ENCODE measurements at regions not wholly inside any gene's neighbourhood (a gene's known extent, or its start where the extent isn't known, plus 50 kb on each side); places are given as distances from the start of the nearest gene placed in this dataset.
"Not testable (repeated sequence)": the region's sequence is repeated elsewhere in the genome, so short reads cannot be mapped to it uniquely, and the experiment has no call there.

DNA sequence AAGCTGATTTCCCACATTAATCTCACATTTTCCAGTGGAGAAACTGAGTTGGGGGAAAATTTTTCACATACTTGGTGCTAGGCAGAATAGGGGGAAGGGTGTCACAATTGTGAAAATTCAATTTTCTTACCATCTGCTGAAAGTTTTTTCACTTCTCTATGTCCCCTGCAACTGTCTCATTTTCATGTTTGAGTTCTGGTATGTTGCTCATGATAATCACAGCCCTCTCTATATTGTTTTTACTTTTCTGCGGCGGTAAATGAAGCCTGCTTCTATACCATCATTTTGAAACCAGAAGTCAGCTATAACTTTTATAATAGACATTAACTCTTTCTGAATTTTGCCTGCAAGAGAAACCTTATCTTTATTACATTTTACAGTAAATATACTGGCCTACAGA is 1664.5 kb downstream of the EFNA5 start:
- Mint-ChIP-seq H3K9me3 (peaks cover 16% of the 10 kb centered on the region), H3K27me3 (no peaks in the 10 kb centered on the region), H3K4me1 (no peaks in the 10 kb centered on the region), H3K4me3 (no peak overlapping the region), H3K36me3 (no peaks in the 10 kb centered on the region), H3K27ac (no peak overlapping the region)

DNA sequence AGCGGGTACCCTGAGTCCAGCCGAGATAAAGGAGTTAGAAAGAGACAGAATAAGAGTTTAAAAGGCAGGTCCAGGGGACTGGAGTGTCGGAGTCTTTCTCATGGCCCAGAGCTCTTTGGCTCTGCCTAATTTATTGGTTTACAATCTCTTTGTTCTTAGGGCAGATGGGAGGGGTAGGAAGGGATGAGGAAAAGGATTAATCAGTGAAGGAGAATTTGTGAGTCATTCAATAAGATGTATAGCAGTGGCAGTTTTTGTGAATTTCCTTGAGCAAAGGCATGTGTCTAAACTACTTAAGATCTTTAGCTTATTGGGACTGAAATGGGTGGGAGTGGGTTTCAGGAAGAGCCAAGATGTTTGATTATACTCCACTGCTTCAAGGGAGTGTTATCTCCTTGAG is 1671.7 kb downstream of the EFNA5 start:
- not testable (repeated sequence) for H3K27ac Mint-ChIP-seq, H3K36me3 Mint-ChIP-seq, H3K4me3 Mint-ChIP-seq, H3K9me3 Mint-ChIP-seq, H3K27me3 Mint-ChIP-seq, H3K4me1 Mint-ChIP-seq

DNA sequence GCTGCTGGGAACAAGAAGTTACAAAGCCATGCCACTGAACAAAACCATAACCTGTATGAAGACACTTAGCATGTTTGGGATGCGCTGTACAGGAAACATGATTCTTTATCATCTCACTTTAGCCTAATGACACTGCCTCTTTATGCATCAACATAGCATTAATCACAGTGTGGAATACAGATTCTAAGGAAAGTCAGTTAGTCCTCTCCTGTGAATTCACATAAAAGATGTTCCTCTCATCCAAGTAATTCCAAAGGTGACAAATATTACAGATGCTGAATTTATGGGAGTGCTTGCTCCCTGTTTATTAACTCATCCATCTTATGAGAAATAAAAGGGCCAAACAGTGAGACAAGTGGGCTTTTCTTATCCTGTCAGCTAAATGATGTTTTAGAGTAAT is 1677.7 kb downstream of the EFNA5 start:
- Mint-ChIP-seq H3K4me1 (no peaks in the 10 kb centered on the region), H3K36me3 (no peaks in the 10 kb centered on the region), H3K9me3 (peaks cover 6% of the 10 kb centered on the region), H3K27ac (no peak overlapping the region), H3K27me3 (no peaks in the 10 kb centered on the region), H3K4me3 (no peak overlapping the region)

DNA sequence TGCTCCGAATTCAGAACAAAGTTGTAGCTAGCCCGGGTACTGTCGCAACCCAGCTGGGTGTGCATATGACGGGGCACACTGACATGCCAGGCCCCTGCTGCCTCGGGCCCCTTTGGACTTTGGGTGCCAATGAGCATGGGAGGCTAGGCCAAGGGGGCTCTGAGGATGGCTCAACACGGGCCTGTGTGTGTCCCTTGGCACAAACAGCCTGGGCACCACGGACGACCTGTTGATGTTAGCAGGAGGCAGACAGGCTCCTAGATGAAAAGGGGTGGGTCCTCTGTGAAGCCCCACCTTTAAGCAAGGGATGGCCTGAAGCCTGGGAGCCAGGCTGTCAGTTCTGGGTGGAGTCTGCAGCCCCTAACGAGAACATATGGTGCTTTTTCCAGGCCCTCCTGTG is 1688.2 kb downstream of the EFNA5 start:
- Mint-ChIP-seq H3K4me1 (no peaks in the 10 kb centered on the region), H3K4me3 (no peak overlapping the region), H3K27ac (no peak overlapping the region), H3K9me3 (no peaks in the 10 kb centered on the region), H3K27me3 (no peaks in the 10 kb centered on the region), H3K36me3 (no peaks in the 10 kb centered on the region)

DNA sequence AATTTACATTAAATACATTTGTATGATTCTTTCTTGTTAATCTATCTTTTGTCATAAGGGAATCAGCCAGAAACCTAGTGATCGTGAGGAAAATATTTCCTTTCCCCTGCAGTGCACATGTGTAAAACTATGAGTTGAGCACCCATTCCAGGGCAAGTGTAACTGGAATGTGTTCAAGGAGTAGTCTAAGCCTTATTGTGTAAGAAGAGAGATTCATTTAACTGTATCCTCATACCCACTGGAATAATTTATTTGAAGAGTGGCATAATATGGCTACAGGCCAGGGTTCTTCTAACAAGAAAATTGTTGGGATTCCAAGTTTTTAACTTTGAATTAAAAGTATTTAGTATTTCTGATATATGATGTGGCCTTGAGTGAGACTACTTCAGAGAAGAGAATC is 1692.7 kb downstream of the EFNA5 start:
- H3K9me3 Mint-ChIP-seq, result no peaks in the 10 kb centered on the region

DNA sequence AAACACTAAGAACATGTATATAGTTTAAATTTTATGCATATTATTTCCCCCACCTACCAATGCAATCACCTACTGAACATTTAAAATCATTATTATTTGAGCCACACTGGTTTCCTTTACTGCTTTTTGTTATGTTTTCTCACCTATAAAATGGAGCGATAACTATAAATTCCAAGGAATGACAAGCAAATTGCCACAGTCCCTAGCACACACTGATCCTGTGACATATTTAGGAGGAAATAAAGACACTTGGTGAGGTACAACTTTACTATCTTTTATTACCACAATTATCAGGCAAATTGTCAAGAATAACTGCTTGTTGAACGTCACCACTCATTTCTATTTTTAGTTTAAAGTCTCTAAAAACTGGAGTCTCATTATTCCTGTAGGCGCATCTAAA is 1693.6 kb downstream of the EFNA5 start:
- Mint-ChIP-seq H3K4me1 (no peaks in the 10 kb centered on the region), H3K4me3 (no peak overlapping the region), H3K27me3 (no peaks in the 10 kb centered on the region), H3K27ac (no peak overlapping the region), H3K36me3 (no peaks in the 10 kb centered on the region), H3K9me3 (no peaks in the 10 kb centered on the region)

More for the DNA sequence above, 1692.7 kb downstream of the EFNA5 start:
- no peaks in the 10 kb centered on the region for H3K36me3 Mint-ChIP-seq
- H3K4me1 Mint-ChIP-seq, result no peaks in the 10 kb centered on the region
- H3K4me3 Mint-ChIP-seq, result no peak overlapping the region
- no peak overlapping the region for H3K27ac Mint-ChIP-seq
- H3K27me3 Mint-ChIP-seq, result no peaks in the 10 kb centered on the region

DNA sequence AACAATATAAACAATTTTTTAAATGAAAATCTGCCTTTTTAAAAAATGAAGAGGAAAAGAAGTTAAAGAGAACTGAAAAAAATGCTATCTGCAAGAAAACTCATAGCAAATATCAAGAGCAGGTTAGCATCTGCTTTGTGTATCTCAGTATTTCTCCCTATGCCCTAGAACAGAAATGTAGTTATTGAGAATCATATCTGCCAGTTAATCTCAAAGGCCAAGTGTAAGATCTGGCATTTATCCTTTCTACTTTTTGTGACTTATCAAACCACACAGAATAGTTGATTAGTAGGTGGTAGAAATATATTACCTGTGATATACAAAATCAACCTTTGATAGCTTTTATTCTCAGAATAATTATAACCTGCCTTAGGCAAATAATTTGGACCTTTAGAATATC is 1699.8 kb downstream of the EFNA5 start:
- Mint-ChIP-seq H3K9me3 (peaks cover 9% of the 10 kb centered on the region), H3K27ac (no peak overlapping the region), H3K36me3 (no peaks in the 10 kb centered on the region)

DNA sequence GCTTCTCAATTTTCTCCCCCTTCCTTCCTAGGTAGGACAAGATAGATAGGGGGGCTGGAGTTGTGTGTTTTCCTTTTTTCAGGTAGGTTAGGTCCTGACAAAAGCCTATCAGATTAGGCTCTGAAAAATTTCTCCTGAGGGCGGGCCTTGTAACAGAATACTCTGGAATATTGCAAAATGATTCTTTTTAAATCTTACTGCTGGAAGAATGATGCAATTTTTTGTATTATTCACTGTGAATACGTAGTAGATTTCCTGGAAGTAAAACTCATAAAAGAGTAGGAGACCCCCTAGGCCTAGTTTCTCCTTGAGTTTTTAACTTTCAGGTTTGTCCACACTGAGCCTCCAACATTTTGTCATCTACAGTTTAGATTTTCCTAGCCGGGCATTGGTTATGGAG is 1701.8 kb downstream of the EFNA5 start:
- Mint-ChIP-seq H3K4me3 (no peak overlapping the region), H3K27me3 (no peaks in the 10 kb centered on the region), H3K36me3 (no peaks in the 10 kb centered on the region), H3K27ac (no peak overlapping the region), H3K9me3 (peaks cover 11% of the 10 kb centered on the region), H3K4me1 (no peaks in the 10 kb centered on the region)

More for the DNA sequence above, 1699.8 kb downstream of the EFNA5 start:
- Mint-ChIP-seq H3K4me1 (no peaks in the 10 kb centered on the region), H3K4me3 (no peak overlapping the region), H3K27me3 (no peaks in the 10 kb centered on the region)

DNA sequence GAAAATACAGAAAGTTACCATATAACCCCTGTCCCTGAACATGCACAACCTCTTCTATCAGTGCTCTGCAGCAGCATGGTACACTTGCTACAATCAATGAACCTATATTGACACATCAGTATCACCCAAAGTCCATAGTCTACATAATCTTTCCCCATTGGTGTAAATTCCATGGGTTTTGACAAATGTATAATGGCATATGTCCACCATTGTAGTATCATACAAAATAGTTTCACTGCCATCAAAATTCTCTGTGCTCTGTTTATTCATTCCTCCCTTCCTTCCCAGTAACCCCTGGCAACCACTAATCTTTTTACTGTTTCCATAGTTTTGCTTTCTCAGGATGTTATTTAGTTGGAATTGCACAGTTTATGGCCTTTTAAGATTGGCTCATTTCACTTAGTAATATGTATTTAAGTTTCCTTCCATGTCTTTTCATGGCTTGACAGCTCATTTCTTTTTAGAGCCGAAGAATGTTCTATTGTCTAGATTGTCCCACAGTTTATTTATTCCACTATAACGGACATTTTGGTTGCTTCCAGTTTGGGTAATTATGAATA is 1707.0 kb downstream of the EFNA5 start:
- no peaks in the 10 kb centered on the region for H3K4me1 Mint-ChIP-seq
- H3K9me3 Mint-ChIP-seq, result peaks cover 11% of the 10 kb centered on the region
- H3K4me3 Mint-ChIP-seq, result no peak overlapping the region
- H3K36me3 Mint-ChIP-seq, result no peaks in the 10 kb centered on the region
- no peak overlapping the region for H3K27ac Mint-ChIP-seq
- H3K27me3 Mint-ChIP-seq, result no peaks in the 10 kb centered on the region

DNA sequence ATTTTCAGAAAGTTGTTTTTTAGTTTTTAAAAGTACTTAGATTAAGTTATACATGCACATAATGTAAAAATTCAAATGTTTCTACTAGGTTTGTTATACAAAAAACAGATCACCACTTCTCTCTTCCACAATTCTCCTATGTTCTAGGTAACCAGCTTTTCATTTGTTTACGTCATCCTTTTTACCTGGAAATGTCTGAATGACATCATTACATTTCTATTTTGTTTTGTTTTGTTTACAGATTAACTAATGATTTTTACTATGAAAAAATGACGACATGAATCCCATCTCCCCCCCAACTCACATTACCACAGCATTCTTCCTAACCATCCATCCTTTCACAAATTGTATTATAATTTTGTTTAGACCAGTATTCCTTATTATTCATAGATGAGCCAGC is 1709.2 kb downstream of the EFNA5 start:
- Mint-ChIP-seq H3K27ac (no peak overlapping the region), H3K4me1 (no peaks in the 10 kb centered on the region), H3K27me3 (no peaks in the 10 kb centered on the region), H3K9me3 (peaks cover 7% of the 10 kb centered on the region), H3K4me3 (no peak overlapping the region), H3K36me3 (no peaks in the 10 kb centered on the region)

DNA sequence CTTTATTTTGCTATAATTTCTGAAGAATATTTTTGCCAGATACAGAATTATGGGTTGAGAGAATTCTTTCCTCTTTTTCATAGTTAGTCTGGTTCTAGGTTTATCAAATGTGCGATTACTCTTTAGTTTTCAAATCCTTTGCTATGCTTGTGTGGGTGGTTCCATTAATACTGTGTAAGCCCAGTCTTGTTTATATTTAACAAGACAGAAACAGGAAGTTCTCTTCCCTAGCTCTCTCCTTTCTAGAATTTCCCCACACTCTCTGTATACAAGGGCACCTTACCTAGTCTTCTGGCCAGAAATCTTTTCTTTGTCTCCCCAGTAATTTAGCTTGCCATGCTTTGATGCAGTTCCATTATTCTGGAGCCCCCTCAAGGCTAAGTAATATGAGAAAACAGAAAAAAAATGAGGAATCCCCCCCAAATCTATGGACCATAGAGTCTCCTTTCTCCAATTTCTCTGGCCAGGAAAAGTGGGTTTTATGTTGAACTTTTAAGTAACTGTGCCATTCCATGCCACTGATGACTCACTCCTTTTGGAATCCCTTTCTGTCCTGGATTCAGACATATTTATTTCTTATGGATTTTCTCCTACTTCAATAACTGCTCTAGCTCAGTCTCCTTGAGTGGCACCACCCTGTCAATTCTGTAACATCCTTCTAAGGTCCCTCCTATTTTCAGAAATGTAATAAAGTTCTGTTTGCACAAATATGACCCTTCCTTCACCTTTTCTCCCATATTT is 1714.1 kb downstream of the EFNA5 start:
- no peak overlapping the region for H3K27ac Mint-ChIP-seq
- H3K4me3 Mint-ChIP-seq, result no peak overlapping the region
- H3K4me1 Mint-ChIP-seq, result no peaks in the 10 kb centered on the region
- H3K36me3 Mint-ChIP-seq, result no peaks in the 10 kb centered on the region
- H3K9me3 Mint-ChIP-seq, result no peaks in the 10 kb centered on the region
- no peaks in the 10 kb centered on the region for H3K27me3 Mint-ChIP-seq

DNA sequence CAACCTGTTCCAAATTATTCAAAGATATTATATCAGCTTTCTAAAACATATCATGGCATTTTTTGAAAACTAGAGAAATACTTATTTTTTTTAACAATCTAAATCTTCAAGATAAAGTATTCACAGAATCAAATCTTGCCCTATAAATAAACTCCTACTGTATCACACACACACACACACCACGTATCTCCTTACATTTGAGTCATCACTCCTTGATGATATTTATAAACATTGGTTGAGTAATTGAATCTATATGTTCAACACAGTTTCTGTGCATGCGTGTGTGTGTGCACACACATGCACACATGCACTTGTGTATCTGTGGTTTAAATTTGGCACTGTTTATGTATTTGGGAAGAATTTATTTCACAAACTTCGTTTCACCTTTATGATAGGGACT is 1716.4 kb downstream of the EFNA5 start:
- H3K4me1 Mint-ChIP-seq, result no peaks in the 10 kb centered on the region
- H3K36me3 Mint-ChIP-seq, result no peaks in the 10 kb centered on the region
- no peaks in the 10 kb centered on the region for H3K27me3 Mint-ChIP-seq
- H3K4me3 Mint-ChIP-seq, result no peak overlapping the region
- no peak overlapping the region for H3K27ac Mint-ChIP-seq
- H3K9me3 Mint-ChIP-seq, result no peaks in the 10 kb centered on the region

DNA sequence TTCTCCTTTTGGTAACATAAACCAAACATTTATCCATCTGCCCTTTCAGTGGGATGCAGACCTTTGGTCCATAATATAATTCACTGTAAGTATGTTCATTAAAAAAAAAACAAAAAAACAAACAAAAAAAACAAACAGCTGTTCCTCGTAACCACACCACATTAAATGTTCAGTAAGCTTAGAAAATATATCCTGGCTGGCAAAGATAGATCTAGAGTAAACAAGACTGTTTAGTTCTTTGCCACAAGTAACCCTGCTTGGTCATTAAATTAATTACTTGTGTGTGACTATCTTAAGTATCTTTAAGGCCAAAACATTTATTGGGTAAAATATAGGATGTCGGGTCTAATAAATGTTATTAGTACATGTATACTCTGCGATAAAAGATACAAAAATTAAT is 1717.1 kb downstream of the EFNA5 start:
- Mint-ChIP-seq H3K4me1 (no peaks in the 10 kb centered on the region), H3K27me3 (no peaks in the 10 kb centered on the region)

DNA sequence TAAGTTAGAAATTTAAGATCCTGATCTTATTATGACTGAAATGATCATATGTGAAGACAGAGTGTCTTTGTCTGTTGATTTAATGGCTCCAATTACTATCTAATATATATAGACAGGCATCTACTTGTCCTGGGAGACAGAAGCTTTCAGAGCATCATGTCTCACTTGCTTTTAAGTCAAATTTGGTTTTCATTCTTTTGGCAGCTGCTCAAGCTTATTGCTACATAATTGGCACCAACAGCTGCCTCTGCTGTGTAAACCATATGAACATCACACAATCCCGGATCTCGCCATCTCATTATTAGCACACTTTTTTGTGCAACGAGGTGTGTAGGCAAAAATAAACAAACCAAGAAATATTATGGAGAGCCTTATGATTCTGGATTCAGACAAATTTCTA is 1717.9 kb downstream of the EFNA5 start:
- Mint-ChIP-seq H3K27me3 (no peaks in the 10 kb centered on the region), H3K36me3 (no peaks in the 10 kb centered on the region), H3K27ac (no peak overlapping the region), H3K4me3 (no peak overlapping the region), H3K9me3 (no peaks in the 10 kb centered on the region), H3K4me1 (no peaks in the 10 kb centered on the region)

More for the DNA sequence above, 1717.1 kb downstream of the EFNA5 start:
- H3K9me3 Mint-ChIP-seq, result no peaks in the 10 kb centered on the region
- no peak overlapping the region for H3K27ac Mint-ChIP-seq
- no peak overlapping the region for H3K4me3 Mint-ChIP-seq
- H3K36me3 Mint-ChIP-seq, result no peaks in the 10 kb centered on the region

DNA sequence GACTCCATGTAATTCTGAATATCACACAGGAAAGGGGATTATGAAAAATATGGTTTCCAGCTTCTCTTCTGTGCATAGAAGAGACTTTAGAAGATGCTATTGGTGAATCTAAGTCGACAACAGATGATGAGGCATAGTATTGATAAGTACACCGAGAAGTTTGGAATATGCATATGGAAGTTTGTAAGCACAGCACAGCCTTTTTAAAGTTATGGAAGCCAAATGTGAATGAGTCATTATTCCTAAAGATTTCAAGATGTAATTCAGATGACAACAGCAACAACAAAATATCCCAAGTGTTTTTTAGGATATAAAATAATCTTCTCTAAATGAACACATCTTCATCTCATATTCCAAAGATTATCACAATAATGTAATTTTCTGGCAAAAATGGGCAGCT is 1723.3 kb downstream of the EFNA5 start:
- Mint-ChIP-seq H3K27me3 (no peaks in the 10 kb centered on the region), H3K4me3 (no peak overlapping the region), H3K36me3 (no peaks in the 10 kb centered on the region), H3K9me3 (peaks cover 13% of the 10 kb centered on the region), H3K4me1 (no peaks in the 10 kb centered on the region), H3K27ac (no peak overlapping the region)

DNA sequence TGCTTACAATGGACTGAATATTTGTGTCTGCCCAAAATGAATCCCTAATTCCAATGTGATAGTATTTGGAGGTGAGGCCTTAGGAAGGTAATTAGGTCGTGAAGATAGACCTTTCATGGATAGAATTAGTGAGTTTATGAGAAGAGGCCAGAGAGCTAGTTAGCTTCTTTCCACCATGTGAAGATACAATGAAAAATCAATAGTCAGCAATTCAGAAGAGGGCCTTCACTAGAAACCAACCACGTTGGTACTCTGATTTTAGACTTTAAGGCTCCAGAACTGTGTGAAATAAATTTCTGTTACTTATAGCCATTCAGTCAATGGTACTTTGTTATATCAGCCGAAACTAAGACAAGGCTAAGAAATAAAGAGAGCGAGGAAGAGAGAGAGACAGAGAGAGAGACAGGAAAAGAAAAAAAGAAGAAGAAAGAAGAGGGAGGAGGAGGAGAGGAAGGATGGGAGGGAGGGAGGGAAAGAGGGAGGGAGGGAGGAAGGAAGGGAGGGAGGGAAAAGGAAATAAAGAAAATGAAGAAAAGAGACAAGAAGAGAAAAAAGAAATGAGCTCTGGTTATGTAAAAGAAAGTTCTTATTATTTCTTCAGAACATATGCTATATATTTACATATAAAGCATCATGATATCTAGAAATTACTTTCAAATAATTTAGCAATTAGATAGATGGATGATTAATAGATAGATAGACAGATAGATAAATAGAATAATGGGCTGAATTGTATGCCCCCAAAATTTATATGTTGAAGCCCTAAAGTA is 1725.3 kb downstream of the EFNA5 start:
- no peaks in the 10 kb centered on the region for H3K27me3 Mint-ChIP-seq
- no peaks in the 10 kb centered on the region for H3K4me1 Mint-ChIP-seq
- no peak overlapping the region for H3K27ac Mint-ChIP-seq
- H3K4me3 Mint-ChIP-seq, result no peak overlapping the region
- no peaks in the 10 kb centered on the region for H3K36me3 Mint-ChIP-seq
- peaks cover 13% of the 10 kb centered on the region for H3K9me3 Mint-ChIP-seq

Data from activated naive CD4-positive, alpha-beta T cell treated with anti-CD3 and anti-CD28 coated beads, Interleukin-2, amount 50 U/mL, for 24 hours (primary cell).